IMR-90 (cell line): ENCODE measurements at regions not wholly inside any gene's neighbourhood (a gene's known extent, or its start where the extent isn't known, plus 50 kb on each side); places are given as distances from the start of the nearest gene placed in this dataset.
A peak's percentile ranks its signal among the peaks of the same experiment; 100 is the strongest.

Source experiments
- ATAC-seq: fragments of 200-7000 bp; cut with Tn5 transposase; 2 replicates; pipeline ENCODE4 v1.9.1; 2020; ENCODE audit warnings: low read depth, mild to moderate bottlenecking, moderate library complexity
- BruUV-seq: library from RNA; stranded (reverse); fragments of 400-500 nt; replicated peaks from 2 replicates; lab custom pipeline; 2021; lab: Mats Ljungman, UMichigan
- CTCF ChIA-PET: fragments of 300-600 bp; formaldehyde crosslinking; extraction: SDS; loops from one replicate; lab custom pipeline; 2021; ENCODE audit warnings: antibody characterized with exemption; lab: Yijun Ruan, JAX
- POLR2A ChIA-PET: fragments of 300-600 bp; sonication (Branson Sonifier 250); formaldehyde crosslinking; loops from one replicate; lab custom pipeline; 2022; ENCODE audit warnings: antibody characterized with exemption; ENCODE audit not compliant: unreplicated experiment; lab: Charles Lee
- DNase-seq: peaks from one replicate; pipeline ENCODE4 v3.0.0; 2013
- H2AFZ ChIP-seq: replicated peaks from 2 replicates; pipeline ENCODE3; 2013; ENCODE audit warnings: low read length, mild to moderate bottlenecking; ENCODE audit not compliant: poor library complexity
- H2AK5ac ChIP-seq: 2 replicates; pipeline ENCODE4 v1.6.1; 2013; ENCODE audit warnings: low read depth, low read length, inconsistent platforms
- H2AK9ac ChIP-seq: replicated peaks from 2 replicates; pipeline ENCODE3; 2013; ENCODE audit warnings: mild to moderate bottlenecking, low read depth, low read length, moderate library complexity; ENCODE audit not compliant: poor library complexity
- H2BK120ac ChIP-seq: 2 replicates; pipeline ENCODE4 v1.6.1; 2013; ENCODE audit warnings: low read depth, low read length, inconsistent platforms
- H2BK15ac ChIP-seq: 3 replicates; pipeline ENCODE4 v1.6.1; 2013; ENCODE audit warnings: low read depth, low read length, inconsistent platforms
- H2BK20ac ChIP-seq: 2 replicates; pipeline ENCODE4 v1.6.1; 2013; ENCODE audit warnings: low read depth, mild to moderate bottlenecking, inconsistent platforms, low read length, moderate library complexity
- H2BK5ac ChIP-seq: 2 replicates; pipeline ENCODE4 v1.6.1; 2013; ENCODE audit warnings: mild to moderate bottlenecking, low read depth, low read length, inconsistent platforms; ENCODE audit not compliant: poor library complexity, severe bottlenecking
- H3K14ac ChIP-seq: replicated peaks from 2 replicates; pipeline ENCODE4 v1.6.1; 2013; ENCODE audit warnings: low read depth, low read length, inconsistent platforms
- H3K18ac ChIP-seq: 2 replicates; pipeline ENCODE4 v1.6.1; 2013; ENCODE audit warnings: low read depth, low read length, control low read depth
- H3K23ac ChIP-seq: 2 replicates; pipeline ENCODE4 v1.6.1; 2013; ENCODE audit warnings: low read depth, low read length, inconsistent platforms
- H3K27ac ChIP-seq: 2 replicates; pipeline ENCODE4 v1.5.1; 2013; ENCODE audit warnings: mild to moderate bottlenecking, control low read depth, low read length; ENCODE audit not compliant: insufficient read depth
- H3K27me3 ChIP-seq: 2 replicates; pipeline ENCODE4 v1.6.1; 2013; ENCODE audit warnings: low read length; ENCODE audit not compliant: control insufficient read depth, insufficient read depth
- H3K36me3 ChIP-seq: 2 replicates; pipeline ENCODE4 v1.6.1; 2013; ENCODE audit warnings: low read length, mixed read lengths; ENCODE audit not compliant: control insufficient read depth, insufficient read depth
- H3K4ac ChIP-seq: 2 replicates; pipeline ENCODE4 v1.6.1; 2013; ENCODE audit warnings: low read depth, low read length, inconsistent platforms
- H3K4me1 ChIP-seq: 2 replicates; pipeline ENCODE4 v1.6.1; 2013; ENCODE audit warnings: low read length, mixed read lengths; ENCODE audit not compliant: control insufficient read depth, insufficient read depth
- H3K4me2 ChIP-seq: 2 replicates; pipeline ENCODE4 v1.6.1; 2013; ENCODE audit warnings: low read depth, mild to moderate bottlenecking, control low read depth, low read length, moderate library complexity
- H3K4me3 ChIP-seq: 2 replicates; pipeline ENCODE4 v1.5.1; 2013; ENCODE audit warnings: low read depth, mild to moderate bottlenecking, control low read depth, low read length, moderate library complexity; ENCODE audit not compliant: insufficient read depth
- H3K56ac ChIP-seq: 2 replicates; pipeline ENCODE4 v1.6.1; 2013; ENCODE audit warnings: low read length, inconsistent platforms; ENCODE audit not compliant: insufficient read depth; ENCODE audit errors: extremely low read depth
- H3K79me1 ChIP-seq, 2 experiments: 2 replicates each; pipeline ENCODE4 v1.6.1; 2013; ENCODE audit warnings: low read length in 2 of 2, inconsistent platforms in 1 of 2, low read depth in 1 of 2
- H3K9ac ChIP-seq: 2 replicates; pipeline ENCODE4 v1.6.1; 2013; ENCODE audit warnings: low read depth, low read length, control low read depth
- H3K9me1 ChIP-seq: 2 replicates; pipeline ENCODE4 v1.6.1; 2013; ENCODE audit warnings: low read length, inconsistent platforms; ENCODE audit not compliant: insufficient read depth
- H3K9me3 ChIP-seq: 2 replicates; pipeline ENCODE4 v1.6.1; 2013; ENCODE audit warnings: low read length; ENCODE audit not compliant: control insufficient read depth, insufficient read depth
- H4K20me1 ChIP-seq: 2 replicates; pipeline ENCODE4 v1.6.1; 2013; ENCODE audit warnings: low read length, inconsistent platforms; ENCODE audit not compliant: insufficient read depth
- H4K5ac ChIP-seq: 2 replicates; pipeline ENCODE4 v1.6.1; 2013; ENCODE audit warnings: mild to moderate bottlenecking, low read depth, low read length, control low read depth
- H4K8ac ChIP-seq, 2 experiments: 2 replicates each; pipeline ENCODE4 v1.6.1; 2013; ENCODE audit warnings: low read depth in 2 of 2, low read length in 2 of 2, control low read depth in 1 of 2, inconsistent platforms in 1 of 2
- H4K91ac ChIP-seq: 2 replicates; pipeline ENCODE4 v1.6.1; 2013; ENCODE audit warnings: low read depth, low read length, inconsistent platforms; ENCODE audit not compliant: insufficient read depth
- BHLHE40 ChIP-seq: fragments of 150-350 bp; IDR thresholded peaks from 2 replicates; pipeline ENCODE4 v1.6.1; 2016; ENCODE audit warnings: mild to moderate bottlenecking, low read depth, low read length
- CEBPB ChIP-seq: IDR thresholded peaks from 2 replicates; pipeline ENCODE4 v1.6.1; 2012; ENCODE audit warnings: low read depth, low read length, improper control_type of control experiment
- CTCF ChIP-seq: conservative IDR thresholded peaks from 2 replicates; pipeline ENCODE4 v1.5.1; 2012; ENCODE audit warnings: mild to moderate bottlenecking, low read depth, low read length, improper control_type of control experiment
- ELK1 ChIP-seq: fragments of 150-350 bp; IDR thresholded peaks from 2 replicates; pipeline ENCODE4 v1.6.1; 2016; ENCODE audit warnings: low read depth, mild to moderate bottlenecking, low read length, moderate library complexity, borderline replicate concordance
- MAFK ChIP-seq: IDR thresholded peaks from 2 replicates; pipeline ENCODE4 v1.6.1; 2012; ENCODE audit warnings: low read depth, low read length, improper control_type of control experiment
- MAZ ChIP-seq: IDR thresholded peaks from 2 replicates; pipeline ENCODE4 v1.6.1; 2012; ENCODE audit warnings: low read depth, mild to moderate bottlenecking, low read length, improper control_type of control experiment, moderate library complexity, borderline replicate concordance
- RFX5 ChIP-seq: IDR thresholded peaks from 2 replicates; pipeline ENCODE4 v1.8.0; 2012; ENCODE audit warnings: low read depth, mild to moderate bottlenecking, low read length, moderate library complexity
- SMC3 ChIP-seq: fragments of 150-350 bp; IDR thresholded peaks from 2 replicates; pipeline ENCODE4 v1.6.1; 2016; ENCODE audit warnings: low read depth, mild to moderate bottlenecking, antibody characterized with exemption, low read length, moderate library complexity
- WGBS, 2 experiments: methylation state at CpG; one replicate each; pipeline versions ENCODE4 v1.1.5 to v1.1.7; 2013; ENCODE audit warnings: missing lambda C conversion rate in 2 of 2; ENCODE audit not compliant: insufficient read length in 1 of 2; ENCODE audit errors: extremely low coverage in 2 of 2; 5-methylcytosine and 5-hydroxymethylcytosine counted together
- dilution Hi-C: fragments of 300-500 bp; cut with HindIII; formaldehyde crosslinking; loops from one replicate; pipeline ENCODE4 v1.14.3; 2018; ENCODE audit warnings: low sequenced_read_pairs; ENCODE audit not compliant: unreplicated experiment
- in situ Hi-C: fragments of 300-500 bp; cut with MboI; formaldehyde crosslinking; loops from 3 replicates; pipeline ENCODE4 v1.14.3; 2019; ENCODE audit warnings: low sequenced_read_pairs, inconsistent platforms, mixed read lengths
- intact Hi-C: fragments of 100-400 bp; cut with micrococcal nuclease; formaldehyde crosslinking; loops from 2 replicates; pipeline ENCODE4 v1.10.0; 2022

- Histone ChIP-seq H3K79me1 (no peaks in the 10 kb centered on the region), H3K14ac (no peak overlapping the region), H3K27ac (no peak overlapping the region), H2AK9ac (no peak overlapping the region), H2AK5ac (no peak overlapping the region), H4K91ac (no peak overlapping the region), H2BK20ac (no peak overlapping the region), H4K20me1 (no peaks in the 10 kb centered on the region), H3K4me2 (no peak overlapping the region), H3K56ac (no peak overlapping the region), H3K9me3 (no peaks in the 10 kb centered on the region), H3K9ac (no peak overlapping the region), H3K23ac (no peak overlapping the region), H2AFZ (no peak overlapping the region), H3K36me3 (no peaks in the 10 kb centered on the region), H3K9me1 (no peaks in the 10 kb centered on the region), H2BK5ac (no peak overlapping the region), H4K8ac (no peak overlapping the region), H3K4ac (no peak overlapping the region), H2BK120ac (no peak overlapping the region), H4K5ac (no peak overlapping the region), H3K4me1 (no peaks in the 10 kb centered on the region), H3K4me3 (no peak overlapping the region), H3K27me3 (peaks cover 8% of the 10 kb centered on the region; the same call in 1 of the 2 replicates), H2BK15ac (no peak overlapping the region), H3K18ac (no peak overlapping the region)
- in situ Hi-C loops = no loop called here
- no TSS peak for BruUV-seq
- intact Hi-C loops = no loop called here
- ATAC-seq (no peak), DNase-seq (no peak)
- dilution Hi-C loops = no loop called here
- WGBS, 2 experiments = no CpG with 5 or more reads among the region's 1 CpG
- no peak for TF ChIP-seq MAFK
- peak; percentile 55 for TF ChIP-seq CEBPB
- TF ChIP-seq SMC3 = no peak
- TF ChIP-seq MAZ = no peak
- no peak for TF ChIP-seq BHLHE40
- TF ChIP-seq CTCF = no peak
- TF ChIP-seq RFX5 = no peak
- TF ChIP-seq ELK1 = no peak
- POLR2A ChIA-PET = no interaction called here
- CTCF ChIA-PET = no interaction called here
Observed at GRCh38 chr22:41040483-41040882, 51.9 kb upstream of the EP300 start.
